ENCODE measurements at regions not wholly inside any gene's neighbourhood (a gene's known extent, or its start where the extent isn't known, plus 50 kb on each side); places are given as distances from the start of the nearest gene placed in this dataset.

DNA sequence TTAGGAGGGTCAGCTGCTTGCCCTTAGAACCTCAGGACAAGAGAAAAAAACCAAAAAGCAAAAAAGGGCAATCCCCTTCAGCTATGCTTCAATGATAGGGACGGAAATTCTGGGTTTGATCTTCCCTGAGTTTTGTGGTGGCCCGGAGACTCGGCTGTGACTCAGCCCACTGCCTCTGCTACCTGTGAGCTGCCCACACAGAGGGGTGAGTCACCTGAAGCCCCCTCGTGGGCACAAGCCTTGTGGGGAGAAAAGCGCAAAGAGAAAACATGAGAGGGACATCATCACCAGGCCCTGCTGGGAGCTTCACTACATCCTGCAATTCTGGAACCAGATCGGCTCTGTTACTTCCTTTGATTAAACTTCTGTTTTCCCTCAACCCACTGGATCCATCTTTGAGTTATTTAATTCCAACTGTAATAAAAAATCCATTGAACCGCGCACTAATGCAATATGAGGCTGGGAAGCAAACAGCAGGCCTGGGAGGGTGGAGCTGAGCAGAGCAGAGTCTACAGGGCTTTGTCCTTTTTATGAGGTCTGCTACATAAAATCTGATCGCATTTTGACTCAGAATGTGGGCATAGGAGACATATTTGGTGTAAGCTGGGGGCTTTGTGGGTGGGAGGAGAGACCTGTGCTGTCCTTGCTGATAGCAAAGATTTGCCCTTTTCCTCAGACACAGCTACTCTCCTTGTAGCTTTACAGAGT is 58.7 kb upstream of the STUM start:
- DNase-seq (ENCODE audit: extremely low spot score, insufficient read length, low read depth) (no peak), FAIRE-seq (no peak)

DNA sequence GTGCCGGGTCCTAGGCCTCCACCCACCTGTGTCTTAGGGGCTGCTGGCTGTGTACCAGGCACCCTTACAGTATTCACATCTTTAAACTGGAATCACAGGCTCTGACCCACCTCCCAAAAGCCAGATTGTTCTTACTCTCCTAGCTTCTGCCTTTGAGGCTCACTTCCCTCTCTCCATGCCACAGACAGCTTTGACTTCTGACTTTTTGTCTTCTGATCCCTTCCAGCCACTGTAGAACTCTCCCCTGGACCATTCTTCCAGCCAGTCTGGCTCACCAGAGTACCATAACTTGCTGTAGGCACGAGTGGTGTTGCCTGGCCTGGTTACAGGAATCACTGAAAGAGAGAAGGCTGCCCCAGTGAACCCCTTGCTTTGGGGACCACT is 58.1 kb upstream of the STUM start:
- DNase-seq (ENCODE audit: extremely low spot score, insufficient read length, low read depth): no peak
- no peak for FAIRE-seq

DNA sequence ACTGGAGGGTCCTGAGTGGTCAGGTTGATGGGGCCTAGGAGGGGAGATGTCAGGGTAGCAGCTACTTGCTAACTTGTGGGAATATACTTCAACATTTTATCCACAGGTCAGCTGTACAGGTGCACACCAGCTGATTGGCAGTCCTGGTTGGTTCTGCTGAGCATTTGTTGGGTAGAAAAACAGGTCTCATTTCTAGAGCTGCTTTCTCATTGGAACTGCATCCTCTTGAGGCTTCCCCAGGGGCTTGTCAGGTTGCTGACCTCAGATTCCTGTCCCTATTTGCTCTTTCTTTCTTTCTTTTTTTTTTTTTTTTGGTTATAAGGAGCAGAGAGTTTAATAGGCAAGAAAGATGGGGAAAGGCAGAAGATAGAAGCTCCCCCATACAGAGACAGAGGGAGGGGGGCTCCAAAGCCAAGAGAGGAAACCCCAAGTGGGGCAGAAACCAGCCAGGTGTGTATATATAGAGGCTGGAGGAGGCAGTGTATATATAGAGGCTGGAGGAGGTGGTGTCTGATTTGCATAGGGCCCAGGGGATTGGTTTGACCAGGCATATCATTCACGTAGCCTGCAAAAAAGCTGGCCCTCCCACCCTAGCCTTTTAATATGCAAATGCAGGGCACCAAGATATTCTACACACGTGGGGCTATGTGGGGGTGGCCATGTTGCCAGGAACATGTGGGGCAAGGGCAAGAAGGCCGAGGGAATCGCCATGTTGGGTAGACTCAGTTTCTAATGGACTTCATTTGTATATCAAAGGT is 57.3 kb upstream of the STUM start:
- FAIRE-seq: no peak
- no peak for DNase-seq (ENCODE audit: extremely low spot score, insufficient read length, low read depth)

DNA sequence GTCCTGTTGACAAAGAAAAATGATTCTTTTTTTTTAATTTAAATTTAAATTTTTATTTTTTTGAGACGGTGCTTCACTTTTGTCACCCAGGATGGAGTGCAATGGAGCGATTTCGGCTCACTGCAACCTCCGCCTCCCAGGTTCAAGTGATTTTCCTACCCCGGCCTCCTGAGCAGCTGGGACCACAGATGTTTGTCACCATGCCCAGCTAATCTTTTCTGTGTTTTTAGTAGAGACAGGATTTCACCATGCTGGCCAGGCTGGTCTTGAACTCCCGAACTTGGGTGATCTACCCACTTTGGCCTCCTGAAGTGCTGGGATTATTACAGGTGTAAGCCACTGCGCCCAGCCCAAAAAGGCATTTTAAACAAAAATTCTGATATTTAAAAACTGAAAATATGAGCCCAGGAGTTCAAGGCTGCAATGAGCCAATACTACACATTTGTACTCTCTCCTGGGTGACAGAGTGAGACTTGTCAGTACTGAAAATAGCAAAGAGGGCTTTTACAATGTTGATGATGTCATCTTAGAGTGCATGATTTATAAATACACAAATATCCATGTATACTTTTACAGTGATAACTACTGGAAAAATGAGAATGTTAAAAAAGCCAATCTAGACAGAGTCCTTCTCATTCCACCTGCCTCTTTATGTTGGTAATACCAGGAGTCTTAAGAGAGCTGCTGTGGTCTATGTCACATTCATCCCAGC is 56.0 kb upstream of the STUM start:
- FAIRE-seq: no peak

DNA sequence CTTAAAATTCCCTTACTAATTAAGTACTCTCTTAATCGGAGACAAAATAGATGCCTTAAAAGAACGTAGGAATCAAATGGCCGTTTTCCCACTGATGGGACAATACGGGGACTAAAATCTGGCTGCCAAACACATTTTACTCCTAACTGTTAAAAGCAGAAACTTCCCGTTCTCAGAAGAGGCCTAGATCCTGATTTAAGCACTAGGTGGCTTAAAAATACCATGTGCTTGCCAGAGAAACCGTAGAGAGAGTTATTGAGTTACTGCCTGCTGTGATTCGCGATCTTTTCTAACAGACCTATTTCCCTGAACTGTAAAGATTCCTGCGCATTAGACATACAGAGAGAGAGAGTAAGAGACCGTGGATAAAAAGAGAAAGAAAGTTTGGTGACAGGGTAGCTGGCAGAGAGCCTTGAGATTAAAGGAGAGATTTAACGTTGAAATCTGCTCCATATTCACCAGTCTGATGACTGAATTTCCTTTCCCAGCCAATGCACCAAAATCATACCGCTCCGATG is 54.4 kb upstream of the STUM start:
- FAIRE-seq (no peak), DNase-seq (ENCODE audit: extremely low spot score, insufficient read length, low read depth) (no peak)

More for the DNA sequence above, 56.0 kb upstream of the STUM start:
- DNase-seq (ENCODE audit: extremely low spot score, insufficient read length, low read depth): no peak

DNA sequence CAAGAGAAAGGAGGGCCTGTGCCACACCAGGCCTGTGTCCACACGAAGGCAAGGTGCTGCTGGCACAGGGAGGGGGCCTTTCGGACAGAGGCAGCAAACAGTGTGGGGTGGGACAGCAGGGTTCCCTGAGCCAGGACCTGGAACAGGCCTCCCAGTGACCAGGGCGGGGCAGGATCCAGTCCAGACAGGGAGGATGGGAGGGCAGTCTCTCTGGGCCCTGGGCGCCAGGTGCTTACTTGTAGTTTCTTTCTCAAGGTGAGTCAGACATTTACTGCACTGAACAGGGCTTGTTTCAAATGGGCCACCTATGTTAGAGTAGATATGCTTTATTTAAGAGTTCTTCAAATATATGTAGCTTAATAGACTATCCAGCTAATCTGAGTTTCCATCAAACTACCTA is 52.8 kb upstream of the STUM start:
- DNase-seq (ENCODE audit: extremely low spot score, insufficient read length, low read depth): no peak
- FAIRE-seq: no peak

DNA sequence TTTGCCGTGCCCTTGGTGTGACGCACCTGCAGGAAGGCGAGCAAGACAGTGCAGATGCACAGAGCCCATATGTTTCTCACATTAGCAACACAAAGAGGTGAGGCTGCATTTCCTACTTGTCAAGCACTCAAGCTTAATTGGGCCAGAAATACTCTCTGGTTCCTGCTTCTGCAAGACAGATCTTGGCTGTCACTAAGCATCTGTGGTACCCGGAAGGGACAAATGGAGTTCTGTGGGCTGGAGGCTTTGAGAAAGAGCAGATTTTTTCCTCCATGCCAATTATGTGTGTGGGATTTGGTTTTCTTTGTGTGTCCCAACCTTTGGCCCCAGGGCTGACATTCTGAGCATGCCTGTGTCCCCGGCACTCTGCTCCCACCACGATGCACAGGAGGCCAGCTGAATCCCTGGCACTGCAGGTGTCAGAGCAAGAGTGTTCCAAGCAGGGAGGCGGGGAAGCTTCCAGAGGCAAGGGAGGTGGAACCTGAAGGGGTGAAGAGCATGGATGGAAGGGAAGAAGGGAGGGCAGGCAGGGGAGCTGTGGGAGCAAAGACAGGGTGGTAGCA is 52.0 kb upstream of the STUM start:
- no peak for FAIRE-seq
- DNase-seq (ENCODE audit: extremely low spot score, insufficient read length, low read depth): no peak

DNA sequence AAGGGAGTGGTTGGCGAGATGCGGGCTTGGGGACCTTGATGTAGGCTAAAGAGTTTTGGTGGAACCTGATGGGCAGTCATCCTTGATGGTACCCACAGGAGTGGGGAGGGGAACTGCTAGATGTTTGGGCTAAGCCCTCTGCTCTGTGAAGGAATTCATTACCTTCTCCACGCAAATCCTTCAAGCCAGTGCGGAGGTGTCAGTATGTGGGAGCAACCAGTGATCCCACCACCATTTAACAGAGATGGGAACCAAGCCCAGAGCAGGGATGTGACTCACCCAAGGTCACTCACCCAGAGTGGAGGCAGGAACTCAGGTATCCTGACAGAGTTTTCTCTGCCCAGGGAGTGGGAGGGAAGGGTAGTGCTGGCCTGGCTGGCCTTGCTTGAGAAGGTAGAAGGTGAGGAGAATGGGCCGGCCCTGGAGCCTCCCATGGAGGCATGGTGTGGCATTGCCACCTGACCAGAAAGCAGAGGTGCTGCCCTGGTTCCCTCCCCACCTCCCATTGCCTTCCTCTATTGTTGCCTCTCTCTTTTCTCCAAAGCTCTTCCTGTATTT is 51.2 kb upstream of the STUM start:
- FAIRE-seq (no peak), DNase-seq (ENCODE audit: extremely low spot score, insufficient read length, low read depth) (no peak)

DNA sequence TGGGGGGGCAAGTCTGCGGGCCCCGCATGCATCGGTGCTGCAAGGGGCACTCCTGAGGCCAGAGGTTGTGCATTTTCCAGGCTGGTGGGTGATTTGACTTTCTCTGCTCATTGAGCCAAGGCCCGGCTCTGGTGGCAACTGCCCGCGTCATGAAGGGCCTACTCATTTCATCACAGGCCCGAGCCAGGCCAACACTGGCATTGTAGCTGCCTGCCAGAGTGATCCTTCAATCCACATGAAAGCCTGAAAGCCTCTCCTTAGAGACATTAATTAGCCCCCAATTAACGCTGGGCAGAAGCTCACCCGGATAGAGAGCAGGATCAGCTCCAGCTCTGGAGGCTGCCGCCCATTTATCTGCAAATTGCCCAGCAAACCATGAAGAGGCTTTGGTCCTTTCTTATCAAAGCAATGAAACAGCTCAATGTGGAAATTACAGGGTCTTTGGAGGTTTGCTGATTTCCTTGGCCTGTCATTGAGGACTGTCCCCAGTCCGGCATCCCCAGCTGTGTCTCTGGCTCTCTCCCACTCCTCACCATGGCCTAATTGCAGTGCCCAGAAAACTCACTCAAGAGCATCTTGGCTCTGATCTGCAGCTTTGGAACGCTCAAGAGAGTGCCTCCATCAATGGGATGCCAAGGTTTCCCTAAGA is 50.4 kb upstream of the STUM start:
- no peak for FAIRE-seq
- DNase-seq (ENCODE audit: extremely low spot score, insufficient read length, low read depth): no peak

DNA sequence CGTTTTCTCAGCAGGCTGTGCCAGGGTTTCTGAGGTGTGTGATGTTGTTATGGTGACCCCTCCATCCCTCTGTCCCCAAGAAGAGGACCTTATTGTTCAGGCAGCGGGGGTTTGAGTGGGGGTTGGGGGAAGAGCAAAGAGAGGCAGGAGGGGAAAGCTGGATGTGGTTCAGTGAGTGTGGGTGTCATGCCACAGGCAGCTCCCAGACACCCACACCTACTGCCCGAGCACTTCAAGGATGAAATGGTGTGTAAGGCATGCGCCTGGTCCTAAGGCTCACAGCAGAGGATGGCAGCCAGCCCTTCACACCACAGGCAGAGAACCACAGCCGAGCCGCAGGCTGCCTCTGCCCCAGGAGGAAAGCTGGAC is 49.9 kb upstream of the STUM start:
- FAIRE-seq (no peak), DNase-seq (ENCODE audit: extremely low spot score, insufficient read length, low read depth) (no peak)

Data from GM18507 (cell line).